ENCODE measurements at regions not wholly inside any gene's neighbourhood (a gene's known extent, or its start where the extent isn't known, plus 50 kb on each side); places are given as distances from the start of the nearest gene placed in this dataset.

DNA sequence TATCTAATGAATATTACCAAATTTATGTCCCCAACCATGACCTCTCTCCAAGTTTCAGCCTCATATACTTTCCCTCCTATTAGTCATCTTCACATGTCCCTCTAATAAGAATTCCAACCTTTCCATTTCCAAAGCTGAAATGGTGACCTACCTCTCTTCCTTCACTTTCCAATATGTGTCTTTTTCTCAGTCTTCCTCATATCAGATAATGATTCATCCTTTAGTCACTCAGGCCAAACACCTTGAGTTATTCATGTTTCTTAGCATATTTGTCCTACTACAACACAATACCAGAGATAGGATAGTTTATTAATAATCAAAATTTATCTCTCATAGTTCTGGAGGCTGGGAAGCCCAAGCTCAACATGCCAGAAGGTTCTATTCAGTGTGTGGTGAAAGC lies 318.5 kb upstream of the ZWINT start:
- no peak overlapping the region for H2AFZ ChIP-seq
- no peaks in the 10 kb centered on the region for H4K20me1 ChIP-seq (replicated peaks; ENCODE audit: insufficient read depth)
- no peak overlapping the region for H3K4me3 ChIP-seq
- peaks cover 12% of the 10 kb centered on the region; the same call in 2 of the 3 replicates for H3K36me3 Mint-ChIP-seq (ENCODE audit: low read depth)
- TF ChIP-seq, protein P1, sequence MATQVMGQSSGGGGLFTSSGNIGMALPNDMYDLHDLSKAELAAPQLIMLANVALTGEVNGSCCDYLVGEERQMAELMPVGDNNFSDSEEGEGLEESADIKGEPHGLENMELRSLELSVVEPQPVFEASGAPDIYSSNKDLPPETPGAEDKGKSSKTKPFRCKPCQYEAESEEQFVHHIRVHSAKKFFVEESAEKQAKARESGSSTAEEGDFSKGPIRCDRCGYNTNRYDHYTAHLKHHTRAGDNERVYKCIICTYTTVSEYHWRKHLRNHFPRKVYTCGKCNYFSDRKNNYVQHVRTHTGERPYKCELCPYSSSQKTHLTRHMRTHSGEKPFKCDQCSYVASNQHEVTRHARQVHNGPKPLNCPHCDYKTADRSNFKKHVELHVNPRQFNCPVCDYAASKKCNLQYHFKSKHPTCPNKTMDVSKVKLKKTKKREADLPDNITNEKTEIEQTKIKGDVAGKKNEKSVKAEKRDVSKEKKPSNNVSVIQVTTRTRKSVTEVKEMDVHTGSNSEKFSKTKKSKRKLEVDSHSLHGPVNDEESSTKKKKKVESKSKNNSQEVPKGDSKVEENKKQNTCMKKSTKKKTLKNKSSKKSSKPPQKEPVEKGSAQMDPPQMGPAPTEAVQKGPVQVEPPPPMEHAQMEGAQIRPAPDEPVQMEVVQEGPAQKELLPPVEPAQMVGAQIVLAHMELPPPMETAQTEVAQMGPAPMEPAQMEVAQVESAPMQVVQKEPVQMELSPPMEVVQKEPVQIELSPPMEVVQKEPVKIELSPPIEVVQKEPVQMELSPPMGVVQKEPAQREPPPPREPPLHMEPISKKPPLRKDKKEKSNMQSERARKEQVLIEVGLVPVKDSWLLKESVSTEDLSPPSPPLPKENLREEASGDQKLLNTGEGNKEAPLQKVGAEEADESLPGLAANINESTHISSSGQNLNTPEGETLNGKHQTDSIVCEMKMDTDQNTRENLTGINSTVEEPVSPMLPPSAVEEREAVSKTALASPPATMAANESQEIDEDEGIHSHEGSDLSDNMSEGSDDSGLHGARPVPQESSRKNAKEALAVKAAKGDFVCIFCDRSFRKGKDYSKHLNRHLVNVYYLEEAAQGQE (IDR thresholded peaks at IDR 0.05; ENCODE audit: unreplicated experiment), result no peak
- TF ChIP-seq, protein P2, sequence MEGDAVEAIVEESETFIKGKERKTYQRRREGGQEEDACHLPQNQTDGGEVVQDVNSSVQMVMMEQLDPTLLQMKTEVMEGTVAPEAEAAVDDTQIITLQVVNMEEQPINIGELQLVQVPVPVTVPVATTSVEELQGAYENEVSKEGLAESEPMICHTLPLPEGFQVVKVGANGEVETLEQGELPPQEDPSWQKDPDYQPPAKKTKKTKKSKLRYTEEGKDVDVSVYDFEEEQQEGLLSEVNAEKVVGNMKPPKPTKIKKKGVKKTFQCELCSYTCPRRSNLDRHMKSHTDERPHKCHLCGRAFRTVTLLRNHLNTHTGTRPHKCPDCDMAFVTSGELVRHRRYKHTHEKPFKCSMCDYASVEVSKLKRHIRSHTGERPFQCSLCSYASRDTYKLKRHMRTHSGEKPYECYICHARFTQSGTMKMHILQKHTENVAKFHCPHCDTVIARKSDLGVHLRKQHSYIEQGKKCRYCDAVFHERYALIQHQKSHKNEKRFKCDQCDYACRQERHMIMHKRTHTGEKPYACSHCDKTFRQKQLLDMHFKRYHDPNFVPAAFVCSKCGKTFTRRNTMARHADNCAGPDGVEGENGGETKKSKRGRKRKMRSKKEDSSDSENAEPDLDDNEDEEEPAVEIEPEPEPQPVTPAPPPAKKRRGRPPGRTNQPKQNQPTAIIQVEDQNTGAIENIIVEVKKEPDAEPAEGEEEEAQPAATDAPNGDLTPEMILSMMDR (conservative IDR thresholded peaks at IDR 0.05; ENCODE audit: low read depth in 2 of 2), result no peak
- TF ChIP-seq, protein P3, sequence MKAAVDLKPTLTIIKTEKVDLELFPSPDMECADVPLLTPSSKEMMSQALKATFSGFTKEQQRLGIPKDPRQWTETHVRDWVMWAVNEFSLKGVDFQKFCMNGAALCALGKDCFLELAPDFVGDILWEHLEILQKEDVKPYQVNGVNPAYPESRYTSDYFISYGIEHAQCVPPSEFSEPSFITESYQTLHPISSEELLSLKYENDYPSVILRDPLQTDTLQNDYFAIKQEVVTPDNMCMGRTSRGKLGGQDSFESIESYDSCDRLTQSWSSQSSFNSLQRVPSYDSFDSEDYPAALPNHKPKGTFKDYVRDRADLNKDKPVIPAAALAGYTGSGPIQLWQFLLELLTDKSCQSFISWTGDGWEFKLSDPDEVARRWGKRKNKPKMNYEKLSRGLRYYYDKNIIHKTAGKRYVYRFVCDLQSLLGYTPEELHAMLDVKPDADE (IDR thresholded peaks at IDR 0.05), result no peak
- no peak for TF ChIP-seq JUNB (IDR thresholded peaks at IDR 0.05; ENCODE audit: unreplicated experiment)
- H3K27me3 ChIP-seq (ENCODE audit: insufficient read depth), result no peaks in the 10 kb centered on the region
- peaks cover 25% of the 10 kb centered on the region for H3K9me3 Mint-ChIP-seq
- H3K4me1 ChIP-seq (ENCODE audit: insufficient read depth), result no peaks in the 10 kb centered on the region
- H3K36me3 ChIP-seq (ENCODE audit: insufficient read depth), result no peaks in the 10 kb centered on the region
- peaks cover 16% of the 10 kb centered on the region; the same call in 1 of the 2 replicates for H3K9me2 ChIP-seq (ENCODE audit: insufficient read depth)
- no peaks in the 10 kb centered on the region for H3F3A ChIP-seq (replicated peaks; ENCODE audit: low read depth)
- H3K27ac Mint-ChIP-seq, result no peak overlapping the region
- DNase-seq (ENCODE audit: low spot score) (no peak), ATAC-seq (no peak)
- no peaks in the 10 kb centered on the region for H3K4me1 Mint-ChIP-seq
- H3K4me2 ChIP-seq, result no peak overlapping the region
- no peaks in the 10 kb centered on the region for H3K79me2 ChIP-seq (replicated peaks; ENCODE audit: insufficient read depth)
- no peaks in the 10 kb centered on the region for H3K27me3 Mint-ChIP-seq (ENCODE audit: insufficient read depth, low read depth, poor library complexity)
- H3K4me3 Mint-ChIP-seq, result no peak overlapping the region
- H3K27ac ChIP-seq (ENCODE audit: low read depth), result no peak overlapping the region

DNA sequence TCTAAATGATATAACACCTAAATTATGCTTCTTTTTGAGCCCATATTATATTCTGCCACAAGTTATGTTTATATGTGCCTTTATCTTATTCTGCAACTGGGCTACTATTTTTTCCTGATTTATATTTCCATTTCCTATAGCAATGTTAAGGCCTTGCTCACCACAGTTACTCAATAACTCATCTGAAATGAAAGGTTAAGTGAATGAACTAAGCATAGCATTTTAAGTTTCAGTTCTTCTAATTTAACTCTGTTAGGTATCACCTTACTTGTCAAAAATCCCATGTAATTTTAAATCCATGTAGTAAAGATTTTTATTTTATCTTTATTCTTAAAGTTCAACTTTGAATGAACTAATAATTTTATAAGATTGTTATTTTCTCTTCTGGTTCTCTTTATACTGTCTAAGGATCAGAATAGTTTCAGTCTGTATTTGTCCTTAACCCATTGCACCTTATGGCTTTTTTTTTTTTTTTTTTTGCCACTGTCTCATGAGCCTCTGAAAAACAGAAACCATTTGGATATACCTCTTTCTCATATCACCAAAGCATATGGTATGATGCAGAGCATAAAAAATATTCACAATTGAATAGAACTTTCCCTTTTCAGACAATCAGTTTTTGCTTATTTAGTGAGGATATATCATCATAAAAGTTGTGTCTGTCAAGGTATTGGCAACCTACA lies 301.8 kb upstream of the ZWINT start:
- Mint-ChIP-seq H3K4me3 (no peak overlapping the region), H3K36me3 (ENCODE audit: low read depth) (no peaks in the 10 kb centered on the region), H3K27me3 (ENCODE audit: insufficient read depth, low read depth, poor library complexity) (peaks cover 1% of the 10 kb centered on the region), H3K27ac (no peak overlapping the region), H3K4me1 (no peaks in the 10 kb centered on the region), H3K9me3 (no peaks in the 10 kb centered on the region)
- Histone ChIP-seq H3K27ac (ENCODE audit: low read depth) (no peak overlapping the region), H3K27me3 (ENCODE audit: insufficient read depth) (no peaks in the 10 kb centered on the region), H3K4me3 (no peak overlapping the region), H4K20me1 (replicated peaks; ENCODE audit: insufficient read depth) (no peaks in the 10 kb centered on the region), H3K36me3 (ENCODE audit: insufficient read depth) (no peaks in the 10 kb centered on the region), H3K79me2 (replicated peaks; ENCODE audit: insufficient read depth) (no peaks in the 10 kb centered on the region), H3K9me2 (ENCODE audit: insufficient read depth) (no peaks in the 10 kb centered on the region; the same call in 1 of the 2 replicates), H3K4me2 (no peak overlapping the region), H3F3A (replicated peaks; ENCODE audit: low read depth) (no peaks in the 10 kb centered on the region), H2AFZ (no peak overlapping the region), H3K4me1 (ENCODE audit: insufficient read depth) (no peaks in the 10 kb centered on the region)
- no peak for ATAC-seq
- DNase-seq (ENCODE audit: low spot score), result no peak
- TF ChIP-seq, protein P1 (IDR thresholded peaks at IDR 0.05; ENCODE audit: unreplicated experiment), result no peak
- no peak for TF ChIP-seq ZNF331 (CRISPR knock-in tag; IDR thresholded peaks at IDR 0.05; ENCODE audit: low read depth)
- TF ChIP-seq NANOG (IDR thresholded peaks at IDR 0.05; ENCODE audit: borderline replicate concordance), result no peak
